DND-41 (cell line): ENCODE measurements at regions not wholly inside any gene's neighbourhood (a gene's known extent, or its start where the extent isn't known, plus 50 kb on each side); places are given as distances from the start of the nearest gene placed in this dataset.
"Not testable (repeated sequence)": the region's sequence is repeated elsewhere in the genome, so short reads cannot be mapped to it uniquely, and the experiment has no call there.

Experiments
- ATAC-seq: fragments of 200-7000 bp; cut with Tn5 transposase; 3 replicates; pipeline ENCODE4 v1.9.1; 2021; ENCODE audit warnings: low read depth; ENCODE audit not compliant: insufficient read depth
- DNase-seq: peaks from one replicate; pipeline ENCODE4 v3.0.0-alpha.2; 2020
- H2AFZ ChIP-seq: 2 replicates; pipeline ENCODE4 v1.6.0; 2012; ENCODE audit warnings: low read depth, low read length
- H3K27ac ChIP-seq: 2 replicates; pipeline ENCODE4 v1.5.1; 2012; ENCODE audit warnings: low read length, inconsistent platforms
- H3K27me3 ChIP-seq: fragments of 200-600 bp; sonication (generic); 2 replicates; pipeline ENCODE4 v1.6.0; 2012; ENCODE audit warnings: low read length, mild to moderate bottlenecking, inconsistent platforms; ENCODE audit not compliant: insufficient read depth, poor library complexity
- H3K36me3 ChIP-seq: 2 replicates; pipeline ENCODE4 v1.5.1; 2012; ENCODE audit warnings: low read length, inconsistent platforms; ENCODE audit not compliant: insufficient read depth
- H3K4me1 ChIP-seq: 2 replicates; pipeline ENCODE4 v1.5.1; 2012; ENCODE audit warnings: mild to moderate bottlenecking, low read length; ENCODE audit not compliant: insufficient read depth
- H3K4me2 ChIP-seq: 2 replicates; pipeline ENCODE4 v1.6.0; 2012; ENCODE audit warnings: mild to moderate bottlenecking, moderate library complexity, low read length, inconsistent platforms; ENCODE audit not compliant: insufficient read depth
- H3K4me3 ChIP-seq, 2 experiments: fragments of 200-600 bp in 1 of 2; shearing (Covaris generic) in 1 of 2; 2 replicates each; pipeline ENCODE4 v1.5.1; 2012 to 2016; ENCODE audit warnings: inconsistent platforms in 2 of 2, low read length in 2 of 2, mild to moderate bottlenecking in 2 of 2, low read depth in 1 of 2, moderate library complexity in 1 of 2
- H3K79me2 ChIP-seq: 2 replicates; pipeline ENCODE4 v1.6.0; 2012; ENCODE audit warnings: low read length, inconsistent platforms; ENCODE audit not compliant: insufficient read depth
- H3K9ac ChIP-seq: 2 replicates; pipeline ENCODE4 v1.6.0; 2012; ENCODE audit warnings: low read depth, mild to moderate bottlenecking, inconsistent platforms, low read length, moderate library complexity
- H3K9me3 ChIP-seq: 2 replicates; pipeline ENCODE4 v1.5.1; 2012; ENCODE audit warnings: low read length, moderate library complexity, mild to moderate bottlenecking, inconsistent platforms; ENCODE audit not compliant: insufficient read depth, severe bottlenecking
- H4K20me1 ChIP-seq: 2 replicates; pipeline ENCODE4 v1.6.0; 2012; ENCODE audit warnings: low read length; ENCODE audit not compliant: insufficient read depth
- EZH2 ChIP-seq: IDR thresholded peaks from 3 replicates; pipeline ENCODE4 v1.6.1; 2012; ENCODE audit warnings: borderline replicate concordance, low read depth, mild to moderate bottlenecking, moderate library complexity, low read length, inconsistent platforms; ENCODE audit not compliant: severe bottlenecking
- TF ChIP-seq, protein P1 (sequence below): IDR thresholded peaks from 2 replicates; pipeline ENCODE4 v1.5.1; 2012; ENCODE audit warnings: borderline replicate concordance, low read length, moderate library complexity, mild to moderate bottlenecking; ENCODE audit not compliant: poor library complexity, severe bottlenecking; ENCODE audit errors: extremely low read depth

DNA sequence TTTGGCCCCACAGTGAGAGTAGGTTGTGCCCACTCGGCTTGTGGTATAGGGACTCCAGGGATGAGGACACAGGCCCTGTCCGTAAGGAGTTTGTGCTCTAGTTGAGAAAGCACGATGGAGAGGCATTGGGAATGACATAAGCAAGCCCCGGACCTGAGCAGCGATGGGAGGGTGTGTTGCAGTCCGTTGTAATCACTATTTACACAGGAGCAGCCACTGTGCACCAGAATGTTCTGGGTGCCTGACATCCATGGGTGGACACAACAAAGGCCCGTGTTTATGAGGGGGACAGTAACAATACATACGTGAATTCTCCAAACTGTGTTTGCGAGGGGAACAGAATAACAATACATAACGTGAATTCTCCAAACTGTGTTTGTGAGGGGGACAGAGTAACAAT lies 86.8 kb downstream of the NPIPB11 start:
- TF ChIP-seq EZH2: no peak
- TF ChIP-seq, protein P1, sequence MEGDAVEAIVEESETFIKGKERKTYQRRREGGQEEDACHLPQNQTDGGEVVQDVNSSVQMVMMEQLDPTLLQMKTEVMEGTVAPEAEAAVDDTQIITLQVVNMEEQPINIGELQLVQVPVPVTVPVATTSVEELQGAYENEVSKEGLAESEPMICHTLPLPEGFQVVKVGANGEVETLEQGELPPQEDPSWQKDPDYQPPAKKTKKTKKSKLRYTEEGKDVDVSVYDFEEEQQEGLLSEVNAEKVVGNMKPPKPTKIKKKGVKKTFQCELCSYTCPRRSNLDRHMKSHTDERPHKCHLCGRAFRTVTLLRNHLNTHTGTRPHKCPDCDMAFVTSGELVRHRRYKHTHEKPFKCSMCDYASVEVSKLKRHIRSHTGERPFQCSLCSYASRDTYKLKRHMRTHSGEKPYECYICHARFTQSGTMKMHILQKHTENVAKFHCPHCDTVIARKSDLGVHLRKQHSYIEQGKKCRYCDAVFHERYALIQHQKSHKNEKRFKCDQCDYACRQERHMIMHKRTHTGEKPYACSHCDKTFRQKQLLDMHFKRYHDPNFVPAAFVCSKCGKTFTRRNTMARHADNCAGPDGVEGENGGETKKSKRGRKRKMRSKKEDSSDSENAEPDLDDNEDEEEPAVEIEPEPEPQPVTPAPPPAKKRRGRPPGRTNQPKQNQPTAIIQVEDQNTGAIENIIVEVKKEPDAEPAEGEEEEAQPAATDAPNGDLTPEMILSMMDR: no peak
- H3K9me3 ChIP-seq: no peaks in the 10 kb centered on the region
- no peaks in the 10 kb centered on the region for H3K79me2 ChIP-seq
- no peak overlapping the region for H3K4me2 ChIP-seq
- H3K4me1 ChIP-seq: no peaks in the 10 kb centered on the region
- no peak for DNase-seq
- no peak for ATAC-seq
- no peak overlapping the region for H3K27ac ChIP-seq
- no peaks in the 10 kb centered on the region for H3K36me3 ChIP-seq
- no peaks in the 10 kb centered on the region for H4K20me1 ChIP-seq
- no peaks in the 10 kb centered on the region for H3K27me3 ChIP-seq
- no peak overlapping the region for H3K4me3 ChIP-seq
- no peak overlapping the region for H3K9ac ChIP-seq
- no peak overlapping the region for H2AFZ ChIP-seq

DNA sequence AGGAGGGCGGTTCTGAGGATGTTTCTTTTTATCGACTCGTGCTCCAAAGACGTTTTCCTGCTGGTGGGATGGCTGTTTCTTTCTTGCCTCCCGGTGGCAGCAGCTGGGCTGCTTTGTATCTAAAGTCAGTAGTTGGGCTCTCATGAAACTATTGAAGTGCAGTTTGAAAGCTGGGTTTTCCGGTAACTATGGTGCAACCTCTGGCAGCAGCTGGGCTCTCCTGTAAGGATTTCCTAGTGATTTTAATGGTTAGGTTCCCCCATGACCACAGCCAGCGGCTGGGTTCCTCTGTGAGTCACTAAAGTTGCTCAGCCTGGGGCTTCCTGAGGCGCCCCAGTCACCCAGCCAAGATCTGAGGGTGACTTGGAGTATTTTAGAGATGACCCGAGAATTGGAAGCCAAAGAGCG lies 87.9 kb downstream of the NPIPB11 start:
- not testable (repeated sequence) for H3K9ac ChIP-seq, H3K9me3 ChIP-seq, H3K27ac ChIP-seq, H3K4me1 ChIP-seq, H3K27me3 ChIP-seq, H3K79me2 ChIP-seq, H3K4me3 ChIP-seq, H2AFZ ChIP-seq, DNase-seq, H4K20me1 ChIP-seq, H3K4me2 ChIP-seq, H3K36me3 ChIP-seq, ATAC-seq

DNA sequence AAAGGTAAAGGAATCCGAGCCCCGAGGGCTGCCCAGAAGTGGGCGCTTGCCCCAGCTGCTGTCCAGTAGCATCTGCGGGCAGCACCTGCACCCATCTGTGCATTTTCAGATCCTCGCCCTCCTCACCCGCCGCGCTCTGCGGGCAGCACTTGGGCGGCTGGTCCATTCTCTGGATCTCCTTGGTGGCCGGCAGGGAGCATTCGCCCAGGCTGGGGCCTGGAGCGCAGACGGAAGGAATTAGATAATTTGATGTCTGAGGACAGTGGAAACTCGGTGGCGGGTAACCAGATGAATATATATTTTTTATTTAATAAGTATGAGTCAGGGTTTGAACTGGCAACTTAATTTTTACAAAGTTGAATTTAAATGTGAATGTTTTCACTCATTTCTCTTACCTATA lies 88.5 kb downstream of the NPIPB11 start:
- no peaks in the 10 kb centered on the region for H4K20me1 ChIP-seq
- DNase-seq: no peak
- no peaks in the 10 kb centered on the region for H3K36me3 ChIP-seq
- no peak for ATAC-seq
- no peaks in the 10 kb centered on the region for H3K79me2 ChIP-seq
- no peak overlapping the region for H2AFZ ChIP-seq
- H3K4me1 ChIP-seq: no peaks in the 10 kb centered on the region
- TF ChIP-seq EZH2: no peak
- TF ChIP-seq, protein P1: no peak
- H3K4me2 ChIP-seq: no peak overlapping the region
- H3K9me3 ChIP-seq: no peaks in the 10 kb centered on the region
- H3K4me3 ChIP-seq: no peak overlapping the region
- H3K27me3 ChIP-seq: no peaks in the 10 kb centered on the region
- H3K27ac ChIP-seq: no peak overlapping the region
- H3K9ac ChIP-seq: no peak overlapping the region

- H3K27me3 ChIP-seq: no peaks in the 10 kb centered on the region
- no peak overlapping the region for H3K27ac ChIP-seq
- H3K9me3 ChIP-seq: no peaks in the 10 kb centered on the region
- H2AFZ ChIP-seq: no peak overlapping the region
- H3K79me2 ChIP-seq: no peaks in the 10 kb centered on the region
- no peak overlapping the region for H3K4me2 ChIP-seq
- no peaks in the 10 kb centered on the region for H4K20me1 ChIP-seq
- DNase-seq (no peak), ATAC-seq (no peak)
- no peaks in the 10 kb centered on the region for H3K36me3 ChIP-seq
- H3K9ac ChIP-seq: no peak overlapping the region
- no peak overlapping the region for H3K4me3 ChIP-seq
- no peaks in the 10 kb centered on the region for H3K4me1 ChIP-seq
- no peak for TF ChIP-seq EZH2
- TF ChIP-seq, protein P1: no peak
These were observed 89.2 kb downstream of the NPIPB11 start for GRCh38 chr16:29317269-29317668.
